Adrenal gland (tissue), 5 donors: ENCODE measurements at regions not wholly inside any gene's neighbourhood (a gene's known extent, or its start where the extent isn't known, plus 50 kb on each side); places are given as distances from the start of the nearest gene placed in this dataset.

Experiments
- CTCF ChIP-seq, 6 experiments: fragments of 450-650 bp in 4 of 6; fragments of 200-600 bp in 2 of 6; sonication (generic) in 1 of 6; IDR thresholded peaks; 1 replicate in 5 of 6; 2 replicates in 1 of 6; pipeline versions ENCODE4 v1.5.1 to v1.8.0; 2016 to 2021; ENCODE audit warnings: antibody characterized with exemption in 6 of 6, mild to moderate bottlenecking in 2 of 6, moderate library complexity in 1 of 6
- POLR2A ChIP-seq, 2 donors: fragments of 450-650 bp; IDR thresholded peaks; one replicate each; pipeline ENCODE4 v1.6.1; 2017; ENCODE audit warnings: antibody characterized with exemption in 2 of 2, mild to moderate bottlenecking in 2 of 2, moderate library complexity in 1 of 2
- donor health status: DM: no; HTN: no; CAD: no.

GRCh38 chr5:61775901-61776300, 443.8 kb downstream of the ZSWIM6 start:
- no peak for TF ChIP-seq CTCF (IDR thresholded peaks at IDR 0.05)
- TF ChIP-seq POLR2A (IDR thresholded peaks at IDR 0.05), result no peak
